ENCODE measurements at regions not wholly inside any gene's neighbourhood (a gene's known extent, or its start where the extent isn't known, plus 50 kb on each side); places are given as distances from the start of the nearest gene placed in this dataset.
A peak's percentile ranks its signal among the peaks of the same experiment; 100 is the strongest.

DNA sequence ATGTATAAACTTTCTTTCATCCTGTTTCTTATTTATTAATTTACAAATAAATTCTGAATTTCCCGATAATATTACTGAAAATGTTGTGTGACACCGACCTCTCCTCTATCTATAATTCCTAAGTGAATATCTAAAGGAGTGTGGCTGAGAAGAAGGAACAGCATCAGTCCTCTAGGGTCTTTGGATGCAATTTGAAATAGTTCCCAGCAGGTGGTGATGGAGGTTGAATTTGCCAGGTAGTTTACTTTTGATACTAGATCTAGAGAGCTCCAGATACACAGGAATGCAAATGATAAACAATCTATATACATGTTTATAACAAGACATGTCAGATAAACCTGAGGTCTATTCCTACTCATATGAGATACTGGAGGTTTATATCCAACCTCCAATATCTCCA is 305.4 kb downstream of the PCDH18 start:
- DNase-seq (ENCODE audit: low read depth) = peak; percentile 5
- no peak overlapping the region for H3K4me3 ChIP-seq (ENCODE audit: low read depth, low read length)
- TF ChIP-seq CTCF (IDR thresholded peaks at IDR 0.05; ENCODE audit: insufficient read depth, low read depth, low read length, missing control alignments) = peak; percentile 8

DNA sequence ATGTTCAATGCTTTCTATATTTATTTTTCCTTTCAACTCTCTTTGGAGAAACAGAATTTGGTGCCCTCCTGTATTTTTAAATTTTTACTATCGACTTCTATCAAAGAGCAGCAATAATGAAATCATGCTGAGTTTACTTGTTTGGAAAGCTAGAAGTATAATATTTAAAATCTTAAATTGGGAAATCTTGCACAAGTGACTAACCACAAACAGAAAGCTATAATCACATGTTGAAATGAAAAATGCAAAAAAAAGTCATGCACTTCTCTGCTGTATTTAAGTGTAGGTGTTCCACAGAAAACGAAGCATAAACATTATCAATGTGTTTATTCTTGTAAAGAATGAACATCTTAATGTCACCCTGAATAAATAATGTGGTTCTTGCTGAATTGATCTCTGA is 306.1 kb downstream of the PCDH18 start:
- no peak overlapping the region for H3K4me3 ChIP-seq (ENCODE audit: low read depth, low read length)
- TF ChIP-seq CTCF (IDR thresholded peaks at IDR 0.05; ENCODE audit: insufficient read depth, low read depth, low read length, missing control alignments) = no peak
- no peak for DNase-seq (ENCODE audit: low read depth)

DNA sequence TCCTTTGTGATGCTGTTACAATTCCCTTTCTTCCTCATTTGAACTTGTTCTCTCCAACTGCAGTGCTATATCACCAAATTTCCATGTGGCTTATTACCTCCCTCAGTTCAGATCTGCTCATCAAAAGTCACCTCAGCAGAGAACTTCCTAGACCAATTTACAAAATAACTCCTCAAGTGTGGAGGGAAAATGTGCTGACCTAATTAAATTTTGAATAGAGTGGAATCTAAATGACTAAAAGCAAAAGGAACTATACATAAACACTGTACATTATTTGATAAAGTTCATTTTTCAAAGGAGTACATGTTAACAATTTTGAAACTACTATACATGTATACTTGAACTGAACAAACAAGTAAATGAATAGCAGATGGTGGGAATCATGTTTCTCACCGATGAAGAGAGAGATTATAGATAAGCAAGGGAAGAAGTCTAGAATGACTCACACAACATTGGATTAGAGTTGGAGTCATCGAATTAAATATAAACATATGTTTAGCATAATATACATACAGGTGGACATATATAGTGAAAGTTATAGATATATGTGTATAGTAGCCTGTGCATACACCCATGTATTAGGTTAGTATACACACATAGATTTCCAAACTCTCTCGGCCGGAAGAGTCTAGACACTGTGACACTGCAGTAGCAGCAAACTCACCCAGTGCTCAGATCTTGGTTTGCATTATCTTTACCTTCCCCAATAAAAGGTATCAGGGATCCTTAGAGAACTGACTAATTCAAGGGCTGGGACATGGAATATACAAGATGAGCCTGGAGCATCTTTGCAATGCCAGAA is 318.7 kb downstream of the PCDH18 start:
- no peak for DNase-seq (ENCODE audit: low read depth)
- no peak for TF ChIP-seq CTCF (IDR thresholded peaks at IDR 0.05; ENCODE audit: insufficient read depth, low read depth, low read length, missing control alignments)
- H3K4me3 ChIP-seq (ENCODE audit: low read depth, low read length) = no peak overlapping the region

GRCh38 chr4:137212601-137213000 is 319.7 kb downstream of the PCDH18 start:
- DNase-seq (ENCODE audit: low read depth) = no peak
- H3K4me3 ChIP-seq (ENCODE audit: low read depth, low read length) = no peak overlapping the region
- no peak for TF ChIP-seq CTCF (IDR thresholded peaks at IDR 0.05; ENCODE audit: insufficient read depth, low read depth, low read length, missing control alignments)

DNA sequence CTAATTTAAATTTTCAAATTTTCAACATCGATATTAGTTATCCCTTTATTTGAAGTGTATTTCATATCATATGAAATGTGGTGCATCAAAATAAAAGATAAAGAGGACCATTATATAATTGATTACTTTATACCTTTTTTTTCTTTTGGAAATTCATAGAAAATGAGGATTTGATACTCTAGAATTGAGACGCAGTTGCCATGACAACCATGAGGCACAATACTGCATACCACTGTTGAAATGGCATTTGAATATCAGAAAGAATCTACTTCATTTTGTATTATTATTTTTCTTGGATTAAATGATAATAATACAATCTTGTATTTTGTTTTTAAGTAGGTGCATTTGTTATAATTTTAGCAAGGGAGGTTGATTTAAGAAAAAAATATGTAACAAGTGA is 323.1 kb downstream of the PCDH18 start:
- TF ChIP-seq CTCF (IDR thresholded peaks at IDR 0.05; ENCODE audit: insufficient read depth, low read depth, low read length, missing control alignments) = no peak
- no peak for DNase-seq (ENCODE audit: low read depth)
- no peak overlapping the region for H3K4me3 ChIP-seq (ENCODE audit: low read depth, low read length)

GRCh38 chr4:137206781-137207180 is 325.5 kb downstream of the PCDH18 start:
- no peak overlapping the region for H3K4me3 ChIP-seq (ENCODE audit: low read depth, low read length)
- no peak for TF ChIP-seq CTCF (IDR thresholded peaks at IDR 0.05; ENCODE audit: insufficient read depth, low read depth, low read length, missing control alignments)
- DNase-seq (ENCODE audit: low read depth) = no peak

GRCh38 chr4:137203601-137204000 is 328.7 kb downstream of the PCDH18 start:
- no peak overlapping the region for H3K4me3 ChIP-seq (ENCODE audit: low read depth, low read length)
- DNase-seq (ENCODE audit: low read depth) = no peak
- TF ChIP-seq CTCF (IDR thresholded peaks at IDR 0.05; ENCODE audit: insufficient read depth, low read depth, low read length, missing control alignments) = no peak
